RWPE2 (cell line): ENCODE measurements at regions not wholly inside any gene's neighbourhood (a gene's known extent, or its start where the extent isn't known, plus 50 kb on each side); places are given as distances from the start of the nearest gene placed in this dataset.

ENCODE experiments used
- ATAC-seq: fragments of 200-7000 bp; cut with Tn5 transposase; 3 replicates; pipeline ENCODE4 v1.9.1; 2021; ENCODE audit warnings: low read depth
- DNase-seq: peaks from one replicate; pipeline ENCODE4 v3.0.0-alpha.2; 2020; ENCODE audit warnings: low spot score
- H3K27ac ChIP-seq: fragments of 450-650 bp; 2 replicates; pipeline ENCODE4 v1.5.1; 2017; ENCODE audit warnings: mild to moderate bottlenecking; ENCODE audit not compliant: poor library complexity, severe bottlenecking
- H3K27me3 ChIP-seq: fragments of 250-450 bp; sonication (Bioruptor Pico); 2 replicates; pipeline ENCODE4 v1.5.1; 2021; ENCODE audit warnings: mild to moderate bottlenecking, moderate library complexity; ENCODE audit not compliant: insufficient read depth, poor library complexity, severe bottlenecking
- H3K36me3 ChIP-seq: fragments of 250-450 bp; sonication (Bioruptor Pico); 2 replicates; pipeline ENCODE4 v1.5.1; 2020; ENCODE audit warnings: low read depth, mild to moderate bottlenecking, moderate library complexity
- H3K4me1 ChIP-seq: fragments of 250-450 bp; sonication (Bioruptor Pico); 2 replicates; pipeline ENCODE4 v1.5.1; 2021; ENCODE audit warnings: mild to moderate bottlenecking, moderate library complexity; ENCODE audit not compliant: insufficient read depth, poor library complexity, severe bottlenecking
- H3K4me3 ChIP-seq: fragments of 250-450 bp; sonication (Bioruptor Pico); 2 replicates; pipeline ENCODE4 v1.5.1; 2021; ENCODE audit warnings: mild to moderate bottlenecking, moderate library complexity; ENCODE audit not compliant: severe bottlenecking
- H3K9me3 ChIP-seq: fragments of 250-450 bp; sonication (Bioruptor Pico); 2 replicates; pipeline ENCODE4 v1.5.1; 2021; ENCODE audit warnings: mild to moderate bottlenecking, moderate library complexity; ENCODE audit not compliant: severe bottlenecking
- CTCF ChIP-seq: fragments of 450-650 bp; IDR thresholded peaks from one replicate; pipeline ENCODE4 v1.5.1; 2017; ENCODE audit warnings: mild to moderate bottlenecking, moderate library complexity; ENCODE audit not compliant: poor library complexity, severe bottlenecking

DNA sequence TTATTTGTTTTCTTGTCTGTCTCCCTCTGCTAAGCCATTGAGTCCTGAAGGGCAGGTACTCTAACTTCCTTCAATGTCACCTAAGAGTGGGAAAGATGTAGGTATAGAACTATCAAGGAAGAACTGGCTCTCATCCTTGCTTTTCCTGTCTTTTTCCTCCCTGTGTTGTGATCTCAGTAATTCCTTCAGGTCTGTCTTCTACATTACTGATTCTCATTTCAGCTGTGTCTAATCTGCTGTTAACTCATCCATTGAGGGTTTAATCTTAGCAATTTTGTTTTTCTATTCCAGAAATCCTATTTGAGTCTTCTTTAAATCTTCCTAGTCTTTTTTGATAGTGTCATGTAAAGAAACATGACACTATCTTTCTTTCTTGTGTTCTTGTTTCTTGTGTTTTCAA, 124.5 kb upstream of the PLXNC1 start:
- no peak overlapping the region for H3K4me3 ChIP-seq
- H3K9me3 ChIP-seq, result no peaks in the 10 kb centered on the region
- TF ChIP-seq CTCF, result no peak
- H3K36me3 ChIP-seq, result no peaks in the 10 kb centered on the region
- DNase-seq (no peak), ATAC-seq (no peak)
- H3K27me3 ChIP-seq, result no peaks in the 10 kb centered on the region
- no peaks in the 10 kb centered on the region for H3K4me1 ChIP-seq
- no peak overlapping the region for H3K27ac ChIP-seq

GRCh38 chr12:94025068-94025467, 123.3 kb upstream of the PLXNC1 start:
- H3K27me3 ChIP-seq, result no peaks in the 10 kb centered on the region
- H3K27ac ChIP-seq, result no peak overlapping the region
- H3K9me3 ChIP-seq, result no peaks in the 10 kb centered on the region
- ATAC-seq (no peak), DNase-seq (no peak)
- no peaks in the 10 kb centered on the region for H3K4me1 ChIP-seq
- H3K4me3 ChIP-seq, result no peak overlapping the region
- TF ChIP-seq CTCF, result no peak
- H3K36me3 ChIP-seq, result no peaks in the 10 kb centered on the region

- H3K36me3 ChIP-seq, result no peaks in the 10 kb centered on the region
Measured at GRCh38 chr12:94025756-94026155, 122.6 kb upstream of the PLXNC1 start.

GRCh38 chr12:94026596-94026995, 121.8 kb upstream of the PLXNC1 start:
- ATAC-seq, result no peak
- Histone ChIP-seq H3K27ac (no peak overlapping the region), H3K4me3 (no peak overlapping the region), H3K9me3 (no peaks in the 10 kb centered on the region), H3K4me1 (no peaks in the 10 kb centered on the region), H3K27me3 (no peaks in the 10 kb centered on the region), H3K36me3 (no peaks in the 10 kb centered on the region)
- DNase-seq, result no peak
- no peak for TF ChIP-seq CTCF

More at GRCh38 chr12:94025756-94026155, 122.6 kb upstream of the PLXNC1 start:
- DNase-seq (no peak), ATAC-seq (no peak)
- no peaks in the 10 kb centered on the region for H3K27me3 ChIP-seq
- no peak for TF ChIP-seq CTCF
- no peaks in the 10 kb centered on the region for H3K4me1 ChIP-seq
- H3K4me3 ChIP-seq, result no peak overlapping the region
- no peaks in the 10 kb centered on the region for H3K9me3 ChIP-seq
- no peak overlapping the region for H3K27ac ChIP-seq

DNA sequence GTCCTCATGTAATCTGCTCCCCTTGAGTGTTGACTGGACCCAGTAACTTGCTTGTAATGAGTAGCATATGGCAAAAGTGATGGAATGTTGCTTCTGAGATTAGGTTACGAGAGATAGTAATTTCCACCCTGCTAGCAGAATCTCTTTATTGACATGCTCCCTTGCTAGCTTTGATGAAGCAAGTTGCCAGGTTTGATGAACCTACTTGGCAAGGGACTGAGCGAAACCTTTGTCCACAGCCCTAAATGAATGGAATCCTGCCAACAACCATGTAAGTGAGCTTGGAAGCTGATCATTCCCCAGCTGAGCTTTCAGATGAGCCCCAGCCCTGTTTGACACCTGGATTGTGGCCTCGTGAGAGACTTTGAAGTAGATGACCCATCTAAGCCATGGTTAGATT, 120.8 kb upstream of the PLXNC1 start:
- H3K27ac ChIP-seq, result no peak overlapping the region
- ATAC-seq (no peak), DNase-seq (no peak)
- no peaks in the 10 kb centered on the region for H3K9me3 ChIP-seq
- H3K4me3 ChIP-seq, result no peak overlapping the region
- no peaks in the 10 kb centered on the region for H3K4me1 ChIP-seq
- TF ChIP-seq CTCF, result no peak
- H3K36me3 ChIP-seq, result no peaks in the 10 kb centered on the region
- no peaks in the 10 kb centered on the region for H3K27me3 ChIP-seq
